ENCODE measurements at regions not wholly inside any gene's neighbourhood (a gene's known extent, or its start where the extent isn't known, plus 50 kb on each side); places are given as distances from the start of the nearest gene placed in this dataset.

DNA sequence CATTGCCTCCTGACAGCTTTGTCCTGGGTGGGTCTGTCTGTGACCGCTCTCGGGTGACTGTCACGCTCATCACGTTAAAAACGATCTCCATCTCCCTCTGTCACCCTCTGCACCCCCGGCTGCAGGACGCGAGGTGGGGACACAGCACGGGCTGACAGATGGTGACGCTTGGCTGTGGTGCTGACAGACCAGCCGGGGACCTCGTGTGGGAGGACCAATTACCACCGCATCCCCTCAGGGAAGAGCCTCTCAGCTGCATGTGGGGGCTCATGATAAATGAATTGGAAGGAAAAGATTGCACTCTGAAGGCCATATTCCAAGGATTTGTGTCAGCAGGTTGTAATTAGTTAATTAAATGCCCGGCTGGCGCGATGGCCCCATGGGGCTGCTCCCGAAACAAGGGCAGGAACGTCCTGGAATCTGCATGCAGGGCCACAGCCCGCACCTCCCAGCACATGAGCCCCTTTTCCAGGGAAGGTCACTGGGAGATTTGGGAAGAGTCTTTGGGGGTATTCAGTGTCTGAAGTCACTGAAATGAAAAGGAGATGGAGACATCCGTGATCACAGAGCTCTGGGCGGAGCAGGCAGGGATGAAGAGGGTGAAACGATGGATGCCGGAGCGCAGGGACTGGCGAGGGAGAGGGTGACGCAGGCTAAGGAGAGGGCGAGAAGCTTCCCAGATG, 87.1 kb downstream of the ERMARD start:
- ChIA-PET POLR2A (no interaction called here), CTCF (no interaction called here)
- ATAC-seq (no peak), DNase-seq (ENCODE audit: low spot score) (no peak)
- Mint-ChIP-seq H3K4me3 (no peak overlapping the region), H3K9me3 (peaks cover 2% of the 10 kb centered on the region; the same call in 1 of the 2 replicates), H3K4me1 (no peaks in the 10 kb centered on the region), H3K36me3 (no peaks in the 10 kb centered on the region), H3K27ac (no peak overlapping the region), H3K27me3 (ENCODE audit: low read depth) (no peaks in the 10 kb centered on the region)
- TF ChIP-seq ATF1 (CRISPR knock-in tag; IDR thresholded peaks at IDR 0.05) (no peak), NR1H2 (CRISPR knock-in tag; IDR thresholded peaks at IDR 0.05) (no peak), ELF4 (CRISPR knock-in tag; IDR thresholded peaks at IDR 0.05; ENCODE audit: low read depth) (no peak), OVOL2 (CRISPR knock-in tag; IDR thresholded peaks at IDR 0.05; ENCODE audit: borderline replicate concordance) (no peak), GTF2I (CRISPR knock-in tag; conservative IDR thresholded peaks at IDR 0.05) (no peak), ZNF396 (CRISPR knock-in tag; IDR thresholded peaks at IDR 0.05; ENCODE audit: borderline replicate concordance) (no peak), NFE2L1 (CRISPR knock-in tag; IDR thresholded peaks at IDR 0.05) (no peak), MXD4 (CRISPR knock-in tag; IDR thresholded peaks at IDR 0.05; ENCODE audit: borderline replicate concordance) (no peak)
- TF ChIP-seq, protein P1, sequence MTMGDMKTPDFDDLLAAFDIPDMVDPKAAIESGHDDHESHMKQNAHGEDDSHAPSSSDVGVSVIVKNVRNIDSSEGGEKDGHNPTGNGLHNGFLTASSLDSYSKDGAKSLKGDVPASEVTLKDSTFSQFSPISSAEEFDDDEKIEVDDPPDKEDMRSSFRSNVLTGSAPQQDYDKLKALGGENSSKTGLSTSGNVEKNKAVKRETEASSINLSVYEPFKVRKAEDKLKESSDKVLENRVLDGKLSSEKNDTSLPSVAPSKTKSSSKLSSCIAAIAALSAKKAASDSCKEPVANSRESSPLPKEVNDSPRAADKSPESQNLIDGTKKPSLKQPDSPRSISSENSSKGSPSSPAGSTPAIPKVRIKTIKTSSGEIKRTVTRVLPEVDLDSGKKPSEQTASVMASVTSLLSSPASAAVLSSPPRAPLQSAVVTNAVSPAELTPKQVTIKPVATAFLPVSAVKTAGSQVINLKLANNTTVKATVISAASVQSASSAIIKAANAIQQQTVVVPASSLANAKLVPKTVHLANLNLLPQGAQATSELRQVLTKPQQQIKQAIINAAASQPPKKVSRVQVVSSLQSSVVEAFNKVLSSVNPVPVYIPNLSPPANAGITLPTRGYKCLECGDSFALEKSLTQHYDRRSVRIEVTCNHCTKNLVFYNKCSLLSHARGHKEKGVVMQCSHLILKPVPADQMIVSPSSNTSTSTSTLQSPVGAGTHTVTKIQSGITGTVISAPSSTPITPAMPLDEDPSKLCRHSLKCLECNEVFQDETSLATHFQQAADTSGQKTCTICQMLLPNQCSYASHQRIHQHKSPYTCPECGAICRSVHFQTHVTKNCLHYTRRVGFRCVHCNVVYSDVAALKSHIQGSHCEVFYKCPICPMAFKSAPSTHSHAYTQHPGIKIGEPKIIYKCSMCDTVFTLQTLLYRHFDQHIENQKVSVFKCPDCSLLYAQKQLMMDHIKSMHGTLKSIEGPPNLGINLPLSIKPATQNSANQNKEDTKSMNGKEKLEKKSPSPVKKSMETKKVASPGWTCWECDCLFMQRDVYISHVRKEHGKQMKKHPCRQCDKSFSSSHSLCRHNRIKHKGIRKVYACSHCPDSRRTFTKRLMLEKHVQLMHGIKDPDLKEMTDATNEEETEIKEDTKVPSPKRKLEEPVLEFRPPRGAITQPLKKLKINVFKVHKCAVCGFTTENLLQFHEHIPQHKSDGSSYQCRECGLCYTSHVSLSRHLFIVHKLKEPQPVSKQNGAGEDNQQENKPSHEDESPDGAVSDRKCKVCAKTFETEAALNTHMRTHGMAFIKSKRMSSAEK (CRISPR knock-in tag; IDR thresholded peaks at IDR 0.05; ENCODE audit: borderline replicate concordance): no peak
- TF ChIP-seq, protein P2, sequence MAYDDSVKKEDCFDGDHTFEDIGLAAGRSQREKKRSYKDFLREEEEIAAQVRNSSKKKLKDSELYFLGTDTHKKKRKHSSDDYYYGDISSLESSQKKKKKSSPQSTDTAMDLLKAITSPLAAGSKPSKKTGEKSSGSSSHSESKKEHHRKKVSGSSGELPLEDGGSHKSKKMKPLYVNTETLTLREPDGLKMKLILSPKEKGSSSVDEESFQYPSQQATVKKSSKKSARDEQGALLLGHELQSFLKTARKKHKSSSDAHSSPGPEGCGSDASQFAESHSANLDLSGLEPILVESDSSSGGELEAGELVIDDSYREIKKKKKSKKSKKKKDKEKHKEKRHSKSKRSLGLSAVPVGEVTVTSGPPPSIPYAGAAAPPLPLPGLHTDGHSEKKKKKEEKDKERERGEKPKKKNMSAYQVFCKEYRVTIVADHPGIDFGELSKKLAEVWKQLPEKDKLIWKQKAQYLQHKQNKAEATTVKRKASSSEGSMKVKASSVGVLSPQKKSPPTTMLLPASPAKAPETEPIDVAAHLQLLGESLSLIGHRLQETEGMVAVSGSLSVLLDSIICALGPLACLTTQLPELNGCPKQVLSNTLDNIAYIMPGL (CRISPR knock-in tag; IDR thresholded peaks at IDR 0.05): no peak
- TF ChIP-seq, protein P3, sequence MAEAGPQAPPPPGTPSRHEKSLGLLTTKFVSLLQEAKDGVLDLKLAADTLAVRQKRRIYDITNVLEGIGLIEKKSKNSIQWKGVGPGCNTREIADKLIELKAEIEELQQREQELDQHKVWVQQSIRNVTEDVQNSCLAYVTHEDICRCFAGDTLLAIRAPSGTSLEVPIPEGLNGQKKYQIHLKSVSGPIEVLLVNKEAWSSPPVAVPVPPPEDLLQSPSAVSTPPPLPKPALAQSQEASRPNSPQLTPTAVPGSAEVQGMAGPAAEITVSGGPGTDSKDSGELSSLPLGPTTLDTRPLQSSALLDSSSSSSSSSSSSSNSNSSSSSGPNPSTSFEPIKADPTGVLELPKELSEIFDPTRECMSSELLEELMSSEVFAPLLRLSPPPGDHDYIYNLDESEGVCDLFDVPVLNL (CRISPR knock-in tag; IDR thresholded peaks at IDR 0.05; ENCODE audit: borderline replicate concordance, low read depth): no peak
- TF ChIP-seq, protein P4, sequence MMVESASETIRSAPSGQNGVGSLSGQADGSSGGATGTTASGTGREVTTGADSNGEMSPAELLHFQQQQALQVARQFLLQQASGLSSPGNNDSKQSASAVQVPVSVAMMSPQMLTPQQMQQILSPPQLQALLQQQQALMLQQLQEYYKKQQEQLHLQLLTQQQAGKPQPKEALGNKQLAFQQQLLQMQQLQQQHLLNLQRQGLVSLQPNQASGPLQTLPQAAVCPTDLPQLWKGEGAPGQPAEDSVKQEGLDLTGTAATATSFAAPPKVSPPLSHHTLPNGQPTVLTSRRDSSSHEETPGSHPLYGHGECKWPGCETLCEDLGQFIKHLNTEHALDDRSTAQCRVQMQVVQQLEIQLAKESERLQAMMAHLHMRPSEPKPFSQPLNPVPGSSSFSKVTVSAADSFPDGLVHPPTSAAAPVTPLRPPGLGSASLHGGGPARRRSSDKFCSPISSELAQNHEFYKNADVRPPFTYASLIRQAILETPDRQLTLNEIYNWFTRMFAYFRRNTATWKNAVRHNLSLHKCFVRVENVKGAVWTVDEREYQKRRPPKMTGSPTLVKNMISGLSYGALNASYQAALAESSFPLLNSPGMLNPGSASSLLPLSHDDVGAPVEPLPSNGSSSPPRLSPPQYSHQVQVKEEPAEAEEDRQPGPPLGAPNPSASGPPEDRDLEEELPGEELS (CRISPR knock-in tag; IDR thresholded peaks at IDR 0.05): no peak
- TF ChIP-seq, protein P5, sequence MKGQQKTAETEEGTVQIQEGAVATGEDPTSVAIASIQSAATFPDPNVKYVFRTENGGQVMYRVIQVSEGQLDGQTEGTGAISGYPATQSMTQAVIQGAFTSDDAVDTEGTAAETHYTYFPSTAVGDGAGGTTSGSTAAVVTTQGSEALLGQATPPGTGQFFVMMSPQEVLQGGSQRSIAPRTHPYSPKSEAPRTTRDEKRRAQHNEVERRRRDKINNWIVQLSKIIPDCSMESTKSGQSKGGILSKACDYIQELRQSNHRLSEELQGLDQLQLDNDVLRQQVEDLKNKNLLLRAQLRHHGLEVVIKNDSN (CRISPR knock-in tag; IDR thresholded peaks at IDR 0.05): no peak

Data from WTC11 (cell line).